ENCODE measurements at regions not wholly inside any gene's neighbourhood (a gene's known extent, or its start where the extent isn't known, plus 50 kb on each side); places are given as distances from the start of the nearest gene placed in this dataset.

- WGBS, 2 donors = 56 to 74% methylated on average over 1 of the region's 1 CpG
- no peaks in the 10 kb centered on the region for H3K27me3 ChIP-seq (ENCODE audit: control insufficient read depth in 1 of 2, insufficient read depth in 2 of 2, low read length in 2 of 2)
Measured at GRCh38 chr11:90756617-90757016, 533.8 kb upstream of the CHORDC1 start.

DNA sequence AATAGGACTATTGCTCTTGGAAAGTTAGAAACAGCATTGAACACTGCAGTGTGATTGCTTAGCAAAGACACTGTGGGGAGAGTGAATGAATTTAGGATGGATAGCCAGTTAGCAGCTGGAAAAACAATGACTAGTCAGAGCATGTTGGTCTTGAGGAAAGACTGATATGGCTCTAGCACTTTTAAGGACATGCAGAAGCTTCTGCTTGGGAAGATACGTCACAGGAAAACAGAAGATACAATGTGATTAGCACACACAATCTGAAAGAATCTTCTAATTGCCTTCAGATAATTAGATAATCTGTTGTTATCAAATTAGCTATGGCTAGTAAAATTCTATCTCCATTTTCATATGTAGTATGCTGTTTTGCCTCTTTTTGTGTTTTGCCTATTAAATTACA lies 530.7 kb upstream of the CHORDC1 start:
- 78 to 83% methylated on average over 1 of the region's 1 CpG for WGBS, 2 donors
- no peak overlapping the region for H3K4me3 ChIP-seq (ENCODE audit: low read depth in 1 of 2, low read length in 2 of 2)
- H3K9me3 ChIP-seq (ENCODE audit: control insufficient read depth in 2 of 2, insufficient read depth in 1 of 2, low read depth in 1 of 2, low read length in 1 of 2) = no peaks in the 10 kb centered on the region
- H3K36me3 ChIP-seq (ENCODE audit: control insufficient read depth in 2 of 2, insufficient read depth in 2 of 2, low read length in 1 of 2) = no peaks in the 10 kb centered on the region
- H3K27ac ChIP-seq (ENCODE audit: low read depth in 2 of 2, low read length in 1 of 2) = no peak overlapping the region
- no peaks in the 10 kb centered on the region for H3K4me1 ChIP-seq (ENCODE audit: control insufficient read depth in 2 of 2, insufficient read depth in 2 of 2, low read length in 1 of 2)
- no peaks in the 10 kb centered on the region for H3K27me3 ChIP-seq (ENCODE audit: control insufficient read depth in 1 of 2, insufficient read depth in 2 of 2, low read length in 2 of 2)

More at GRCh38 chr11:90756617-90757016, 533.8 kb upstream of the CHORDC1 start:
- Histone ChIP-seq H3K4me1 (ENCODE audit: control insufficient read depth in 2 of 2, insufficient read depth in 2 of 2, low read length in 1 of 2) (no peaks in the 10 kb centered on the region), H3K9me3 (ENCODE audit: control insufficient read depth in 2 of 2, insufficient read depth in 1 of 2, low read depth in 1 of 2, low read length in 1 of 2) (no peaks in the 10 kb centered on the region), H3K4me3 (ENCODE audit: low read depth in 1 of 2, low read length in 2 of 2) (no peak overlapping the region), H3K36me3 (ENCODE audit: control insufficient read depth in 2 of 2, insufficient read depth in 2 of 2, low read length in 1 of 2) (no peaks in the 10 kb centered on the region), H3K27ac (ENCODE audit: low read depth in 2 of 2, low read length in 1 of 2) (no peak overlapping the region)

GRCh38 chr11:90747057-90747456 lies 524.2 kb upstream of the CHORDC1 start:
- H3K4me1 ChIP-seq (ENCODE audit: control insufficient read depth in 2 of 2, insufficient read depth in 2 of 2, low read length in 1 of 2) = no peaks in the 10 kb centered on the region
- no peaks in the 10 kb centered on the region for H3K36me3 ChIP-seq (ENCODE audit: control insufficient read depth in 2 of 2, insufficient read depth in 2 of 2, low read length in 1 of 2)
- no peak overlapping the region for H3K4me3 ChIP-seq (ENCODE audit: low read depth in 1 of 2, low read length in 2 of 2)
- H3K27ac ChIP-seq (ENCODE audit: low read depth in 2 of 2, low read length in 1 of 2) = no peak overlapping the region
- H3K9me3 ChIP-seq (ENCODE audit: control insufficient read depth in 2 of 2, insufficient read depth in 1 of 2, low read depth in 1 of 2, low read length in 1 of 2) = peaks cover 0 to 8% of the 10 kb centered on the region in 2 donors
- H3K27me3 ChIP-seq (ENCODE audit: control insufficient read depth in 1 of 2, insufficient read depth in 2 of 2, low read length in 2 of 2) = no peaks in the 10 kb centered on the region
- WGBS, 2 donors = 55 to 60% methylated on average over 2 of the region's 2 CpGs

DNA sequence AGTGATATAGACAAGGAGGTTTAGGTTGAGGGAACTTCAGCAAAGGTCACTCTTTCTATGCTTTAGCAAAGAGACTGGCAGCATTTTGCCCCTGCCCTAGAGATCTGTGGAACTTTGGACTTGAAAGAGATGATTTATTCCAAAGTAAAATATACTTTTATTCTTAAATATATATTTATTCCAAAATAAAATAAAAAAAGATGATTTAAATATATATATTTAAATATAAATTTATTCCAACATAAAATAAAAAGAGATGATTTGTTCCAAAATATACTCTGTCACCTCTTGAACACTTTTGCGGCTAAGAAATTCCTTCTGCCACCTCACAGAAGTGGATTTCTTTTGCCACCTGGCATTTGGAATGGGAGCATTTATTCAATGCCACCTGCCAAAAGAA lies 521.3 kb upstream of the CHORDC1 start:
- Histone ChIP-seq H3K4me3 (ENCODE audit: low read depth in 1 of 2, low read length in 2 of 2) (no peak overlapping the region), H3K27ac (ENCODE audit: low read depth in 2 of 2, low read length in 1 of 2) (no peak overlapping the region), H3K27me3 (ENCODE audit: control insufficient read depth in 1 of 2, insufficient read depth in 2 of 2, low read length in 2 of 2) (no peaks in the 10 kb centered on the region), H3K36me3 (ENCODE audit: control insufficient read depth in 2 of 2, insufficient read depth in 2 of 2, low read length in 1 of 2) (no peaks in the 10 kb centered on the region), H3K9me3 (ENCODE audit: control insufficient read depth in 2 of 2, insufficient read depth in 1 of 2, low read depth in 1 of 2, low read length in 1 of 2) (peaks cover 0 to 8% of the 10 kb centered on the region in 2 donors), H3K4me1 (ENCODE audit: control insufficient read depth in 2 of 2, insufficient read depth in 2 of 2, low read length in 1 of 2) (no peaks in the 10 kb centered on the region)
- 58 to 65% methylated on average over 1 of the region's 1 CpG for WGBS, 2 donors

GRCh38 chr11:90738799-90739198 lies 516.0 kb upstream of the CHORDC1 start:
- Histone ChIP-seq H3K9me3 (ENCODE audit: control insufficient read depth in 2 of 2, insufficient read depth in 1 of 2, low read depth in 1 of 2, low read length in 1 of 2) (no peaks in the 10 kb centered on the region), H3K27me3 (ENCODE audit: control insufficient read depth in 1 of 2, insufficient read depth in 2 of 2, low read length in 2 of 2) (no peaks in the 10 kb centered on the region), H3K27ac (ENCODE audit: low read depth in 2 of 2, low read length in 1 of 2) (no peak overlapping the region), H3K4me1 (ENCODE audit: control insufficient read depth in 2 of 2, insufficient read depth in 2 of 2, low read length in 1 of 2) (no peaks in the 10 kb centered on the region), H3K36me3 (ENCODE audit: control insufficient read depth in 2 of 2, insufficient read depth in 2 of 2, low read length in 1 of 2) (no peaks in the 10 kb centered on the region), H3K4me3 (ENCODE audit: low read depth in 1 of 2, low read length in 2 of 2) (no peak overlapping the region)
- 80 to 81% methylated on average over 1 of the region's 1 CpG for WGBS, 2 donors

GRCh38 chr11:90737444-90738050 lies 514.7 kb upstream of the CHORDC1 start:
- no peaks in the 10 kb centered on the region for H3K36me3 ChIP-seq (ENCODE audit: control insufficient read depth in 2 of 2, insufficient read depth in 2 of 2, low read length in 1 of 2)
- H3K4me1 ChIP-seq (ENCODE audit: control insufficient read depth in 2 of 2, insufficient read depth in 2 of 2, low read length in 1 of 2) = no peaks in the 10 kb centered on the region
- WGBS, 2 donors = 10 to 14% methylated on average over 1 of the region's 1 CpG
- no peak overlapping the region for H3K4me3 ChIP-seq (ENCODE audit: low read depth in 1 of 2, low read length in 2 of 2)
- H3K27me3 ChIP-seq (ENCODE audit: control insufficient read depth in 1 of 2, insufficient read depth in 2 of 2, low read length in 2 of 2) = no peaks in the 10 kb centered on the region
- H3K9me3 ChIP-seq (ENCODE audit: control insufficient read depth in 2 of 2, insufficient read depth in 1 of 2, low read depth in 1 of 2, low read length in 1 of 2) = no peaks in the 10 kb centered on the region
- no peak overlapping the region for H3K27ac ChIP-seq (ENCODE audit: low read depth in 2 of 2, low read length in 1 of 2)

DNA sequence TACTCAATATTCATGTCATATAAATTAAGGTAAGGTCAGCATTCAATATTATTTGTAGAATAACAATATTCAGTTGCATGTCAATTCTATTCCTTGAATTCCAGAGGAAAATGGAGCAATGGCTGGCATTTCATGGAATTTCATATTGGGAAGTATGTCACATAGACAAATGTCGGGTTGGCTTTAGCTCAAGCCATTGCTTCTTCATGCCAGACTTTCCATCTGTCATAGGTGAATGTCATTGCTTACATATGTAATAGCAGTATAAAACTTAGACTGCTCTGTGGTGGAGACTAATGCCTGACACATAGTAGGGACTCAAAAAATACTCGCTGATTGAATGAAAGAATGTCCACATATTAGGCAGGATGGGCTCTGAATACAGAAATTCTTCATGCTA lies 509.6 kb upstream of the CHORDC1 start:
- Histone ChIP-seq H3K27ac (ENCODE audit: low read depth in 2 of 2, low read length in 1 of 2) (no peak overlapping the region), H3K36me3 (ENCODE audit: control insufficient read depth in 2 of 2, insufficient read depth in 2 of 2, low read length in 1 of 2) (no peaks in the 10 kb centered on the region), H3K9me3 (ENCODE audit: control insufficient read depth in 2 of 2, insufficient read depth in 1 of 2, low read depth in 1 of 2, low read length in 1 of 2) (no peaks in the 10 kb centered on the region), H3K4me3 (ENCODE audit: low read depth in 1 of 2, low read length in 2 of 2) (no peak overlapping the region), H3K4me1 (ENCODE audit: control insufficient read depth in 2 of 2, insufficient read depth in 2 of 2, low read length in 1 of 2) (no peaks in the 10 kb centered on the region), H3K27me3 (ENCODE audit: control insufficient read depth in 1 of 2, insufficient read depth in 2 of 2, low read length in 2 of 2) (no peaks in the 10 kb centered on the region)
- WGBS, 2 donors = 73 to 84% methylated on average over 2 of the region's 2 CpGs

- H3K4me1 ChIP-seq (ENCODE audit: control insufficient read depth in 2 of 2, insufficient read depth in 2 of 2, low read length in 1 of 2) = no peaks in the 10 kb centered on the region
- no peak overlapping the region for H3K4me3 ChIP-seq (ENCODE audit: low read depth in 1 of 2, low read length in 2 of 2)
- H3K36me3 ChIP-seq (ENCODE audit: control insufficient read depth in 2 of 2, insufficient read depth in 2 of 2, low read length in 1 of 2) = no peaks in the 10 kb centered on the region
- peaks cover 0 to 3% of the 10 kb centered on the region in 2 donors for H3K9me3 ChIP-seq (ENCODE audit: control insufficient read depth in 2 of 2, insufficient read depth in 1 of 2, low read depth in 1 of 2, low read length in 1 of 2)
- H3K27ac ChIP-seq (ENCODE audit: low read depth in 2 of 2, low read length in 1 of 2) = no peak overlapping the region
- H3K27me3 ChIP-seq (ENCODE audit: control insufficient read depth in 1 of 2, insufficient read depth in 2 of 2, low read length in 2 of 2) = no peaks in the 10 kb centered on the region
- 91% methylated on average over 3 of the region's 3 CpGs for WGBS, 2 donors
Measured at GRCh38 chr11:90723475-90723874, 500.6 kb upstream of the CHORDC1 start.

DNA sequence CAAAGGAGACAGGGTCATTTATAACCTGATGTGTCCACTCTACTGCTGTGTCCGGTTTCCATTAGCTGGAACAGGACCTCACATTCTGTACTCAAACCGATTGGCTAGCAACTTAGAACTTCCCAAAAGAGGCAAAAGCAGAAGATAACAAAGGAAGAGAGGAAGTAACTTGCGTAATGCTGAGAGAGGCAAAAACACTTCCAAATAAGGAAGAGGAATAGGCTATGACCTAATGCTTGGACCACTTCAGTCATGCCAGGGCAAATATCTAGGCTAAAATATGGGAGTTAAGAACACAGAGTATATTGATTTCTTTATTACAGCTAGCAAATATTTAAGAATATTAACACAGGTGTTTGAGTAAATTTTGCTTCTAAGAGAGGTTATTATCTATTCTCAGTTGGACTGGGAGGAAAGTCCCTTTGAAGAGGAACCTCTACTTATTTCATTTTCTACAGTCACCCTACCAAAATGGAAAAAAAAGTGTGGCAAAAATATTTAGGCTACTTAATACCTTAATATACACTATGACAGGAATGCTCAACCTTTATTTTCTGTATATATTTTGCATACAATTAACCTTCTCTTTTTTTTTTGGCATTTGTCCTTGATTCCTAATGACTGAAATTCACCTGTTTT lies 499.8 kb upstream of the CHORDC1 start:
- Histone ChIP-seq H3K4me3 (ENCODE audit: low read depth in 1 of 2, low read length in 2 of 2) (no peak overlapping the region), H3K27me3 (ENCODE audit: control insufficient read depth in 1 of 2, insufficient read depth in 2 of 2, low read length in 2 of 2) (no peaks in the 10 kb centered on the region), H3K9me3 (ENCODE audit: control insufficient read depth in 2 of 2, insufficient read depth in 1 of 2, low read depth in 1 of 2, low read length in 1 of 2) (peaks cover 0 to 3% of the 10 kb centered on the region in 2 donors), H3K4me1 (ENCODE audit: control insufficient read depth in 2 of 2, insufficient read depth in 2 of 2, low read length in 1 of 2) (no peaks in the 10 kb centered on the region), H3K27ac (ENCODE audit: low read depth in 2 of 2, low read length in 1 of 2) (no peak overlapping the region), H3K36me3 (ENCODE audit: control insufficient read depth in 2 of 2, insufficient read depth in 2 of 2, low read length in 1 of 2) (no peaks in the 10 kb centered on the region)
- WGBS, 2 donors = 64 to 73% methylated on average over 3 of the region's 3 CpGs

- no peaks in the 10 kb centered on the region for H3K27me3 ChIP-seq (ENCODE audit: control insufficient read depth in 1 of 2, insufficient read depth in 2 of 2, low read length in 2 of 2)
- no peak overlapping the region for H3K4me3 ChIP-seq (ENCODE audit: low read depth in 1 of 2, low read length in 2 of 2)
- no peak overlapping the region for H3K27ac ChIP-seq (ENCODE audit: low read depth in 2 of 2, low read length in 1 of 2)
- no peaks in the 10 kb centered on the region for H3K4me1 ChIP-seq (ENCODE audit: control insufficient read depth in 2 of 2, insufficient read depth in 2 of 2, low read length in 1 of 2)
- no peaks in the 10 kb centered on the region for H3K36me3 ChIP-seq (ENCODE audit: control insufficient read depth in 2 of 2, insufficient read depth in 2 of 2, low read length in 1 of 2)
- H3K9me3 ChIP-seq (ENCODE audit: control insufficient read depth in 2 of 2, insufficient read depth in 1 of 2, low read depth in 1 of 2, low read length in 1 of 2) = peaks cover 0 to 3% of the 10 kb centered on the region in 2 donors
Measured at GRCh38 chr11:90717522-90717921, 494.7 kb upstream of the CHORDC1 start.

All from esophagus (tissue), 2 donors.